Activated CD4-positive, CD25-positive, alpha-beta regulatory T cell (primary cell): ENCODE measurements at regions not wholly inside any gene's neighbourhood (a gene's known extent, or its start where the extent isn't known, plus 50 kb on each side); places are given as distances from the start of the nearest gene placed in this dataset.
A peak's percentile ranks its signal among the peaks of the same experiment; 100 is the strongest.

ENCODE experiments used
- DNase-seq, 4 experiments: peaks; one replicate each; lab custom pipeline; 2025; lab: John Stamatoyannopoulos, UW

GRCh38 chr7:12074889-12075288 lies 136.2 kb upstream of the TMEM106B start:
- no peak for DNase-seq

GRCh38 chr7:12080006-12080405 lies 131.1 kb upstream of the TMEM106B start:
- DNase-seq, result no peak

GRCh38 chr7:12085516-12085915 lies 125.6 kb upstream of the TMEM106B start:
- no peak for DNase-seq

GRCh38 chr7:12089951-12090756 lies 120.9 kb upstream of the TMEM106B start:
- no peak for DNase-seq

- DNase-seq, result no peak
Observed at GRCh38 chr7:12090757-12091221, 120.3 kb upstream of the TMEM106B start.

GRCh38 chr7:12091231-12091630 lies 119.9 kb upstream of the TMEM106B start:
- DNase-seq, result no peak

GRCh38 chr7:12092499-12093130 lies 118.5 kb upstream of the TMEM106B start:
- no peak for DNase-seq

GRCh38 chr7:12093365-12093764 lies 117.7 kb upstream of the TMEM106B start:
- DNase-seq, result no peak

- DNase-seq, result no peak
Observed at GRCh38 chr7:12094365-12094921, 116.7 kb upstream of the TMEM106B start.

- no peak for DNase-seq
Observed at GRCh38 chr7:12102126-12102525, 109.0 kb upstream of the TMEM106B start.

GRCh38 chr7:12102527-12102926 lies 108.6 kb upstream of the TMEM106B start:
- no peak for DNase-seq

- no peak for DNase-seq
Observed at GRCh38 chr7:12103948-12104347, 107.1 kb upstream of the TMEM106B start.

- no peak for DNase-seq
Observed at GRCh38 chr7:12107381-12107780, 103.7 kb upstream of the TMEM106B start.

GRCh38 chr7:12107841-12108254 lies 103.2 kb upstream of the TMEM106B start:
- DNase-seq, result no peak

- DNase-seq, result no peak
Observed at GRCh38 chr7:12110425-12110824, 100.7 kb upstream of the TMEM106B start.

- peak in 1 of 4 experiments; percentile 1 for DNase-seq
Observed at GRCh38 chr7:12111422-12112405, 99.4 kb upstream of the TMEM106B start.

- no peak for DNase-seq
Observed at GRCh38 chr7:12117170-12117569, 93.9 kb upstream of the TMEM106B start.

GRCh38 chr7:12119620-12120303 lies 91.3 kb upstream of the TMEM106B start:
- no peak for DNase-seq

- DNase-seq, result no peak
Observed at GRCh38 chr7:12120632-12121031, 90.5 kb upstream of the TMEM106B start.

GRCh38 chr7:12123172-12123571 lies 87.9 kb upstream of the TMEM106B start:
- DNase-seq, result no peak

GRCh38 chr7:12124028-12124427 lies 87.1 kb upstream of the TMEM106B start:
- DNase-seq, result no peak
